NCI-H2171 treated with DMSO at 0.1 percent for 48 hours (cell line): ENCODE measurements at regions not wholly inside any gene's neighbourhood (a gene's known extent, or its start where the extent isn't known, plus 50 kb on each side); places are given as distances from the start of the nearest gene placed in this dataset.
"Not testable (repeated sequence)": the region's sequence is repeated elsewhere in the genome, so short reads cannot be mapped to it uniquely, and the experiment has no call there.

Experiments used
- DNase-seq: peaks from one replicate; lab custom pipeline; 2025; lab: John Stamatoyannopoulos, UW

GRCh38 chr6:58358452-58358851 lies 1041.0 kb downstream of the PRIM2 start:
- DNase-seq, result not testable (repeated sequence)

- DNase-seq, result not testable (repeated sequence)
Measured at GRCh38 chr6:58365856-58366255, 1048.4 kb downstream of the PRIM2 start.

GRCh38 chr6:58406659-58407058 lies 1089.2 kb downstream of the PRIM2 start:
- not testable (repeated sequence) for DNase-seq

GRCh38 chr6:58419321-58419720 lies 1101.9 kb downstream of the PRIM2 start:
- DNase-seq, result no peak
